ENCODE measurements at regions not wholly inside any gene's neighbourhood (a gene's known extent, or its start where the extent isn't known, plus 50 kb on each side); places are given as distances from the start of the nearest gene placed in this dataset.

- no peaks in the 10 kb centered on the region for H4K20me1 ChIP-seq (ENCODE audit: insufficient read depth, low read length)
- no peak overlapping the region for H2AFZ ChIP-seq (ENCODE audit: low read length)
- no peak overlapping the region for H3K9ac ChIP-seq (ENCODE audit: low read length)
- H3F3A ChIP-seq (ENCODE audit: insufficient read depth, low read length) = no peaks in the 10 kb centered on the region
- H3K79me2 ChIP-seq (ENCODE audit: insufficient read depth, low read length) = no peaks in the 10 kb centered on the region
- no peaks in the 10 kb centered on the region for H3K9me3 ChIP-seq (ENCODE audit: low read length)
- no peaks in the 10 kb centered on the region for H3K4me1 ChIP-seq (ENCODE audit: insufficient read depth, low read length, severe bottlenecking)
- H3K4me3 ChIP-seq (ENCODE audit: low read depth, low read length, poor library complexity, severe bottlenecking) = no peak overlapping the region
- no peak for TF ChIP-seq CTCF (IDR thresholded peaks at IDR 0.05; ENCODE audit: low read length)
- no peak overlapping the region for H3K4me2 ChIP-seq (ENCODE audit: low read length)
- no peak overlapping the region for H3K27ac ChIP-seq (ENCODE audit: low read depth, low read length, poor library complexity, severe bottlenecking)
- H3K36me3 ChIP-seq (ENCODE audit: insufficient read depth, low read length) = no peaks in the 10 kb centered on the region
- H3K27me3 ChIP-seq (ENCODE audit: insufficient read depth, low read length) = no peaks in the 10 kb centered on the region
- no peaks in the 10 kb centered on the region for H3K9me2 ChIP-seq (ENCODE audit: low read depth, low read length)
Measured at GRCh38 chr18:34655131-34655530, 55.0 kb upstream of the DTNA start.

- no peaks in the 10 kb centered on the region for H3K79me2 ChIP-seq (ENCODE audit: insufficient read depth, low read length)
- H4K20me1 ChIP-seq (ENCODE audit: insufficient read depth, low read length) = no peaks in the 10 kb centered on the region
- no peaks in the 10 kb centered on the region for H3K4me1 ChIP-seq (ENCODE audit: insufficient read depth, low read length, severe bottlenecking)
- TF ChIP-seq EZH2 (IDR thresholded peaks at IDR 0.05; ENCODE audit: borderline replicate concordance, low read length) (no peak), CTCF (IDR thresholded peaks at IDR 0.05; ENCODE audit: low read length) (no peak)
- H3K36me3 ChIP-seq (ENCODE audit: insufficient read depth, low read length) = no peaks in the 10 kb centered on the region
- H3K9me3 ChIP-seq (ENCODE audit: low read length) = no peaks in the 10 kb centered on the region
- no peak overlapping the region for H3K4me2 ChIP-seq (ENCODE audit: low read length)
- H3K27me3 ChIP-seq (ENCODE audit: insufficient read depth, low read length) = no peaks in the 10 kb centered on the region
- no peaks in the 10 kb centered on the region for H3F3A ChIP-seq (ENCODE audit: insufficient read depth, low read length)
- no peak overlapping the region for H3K27ac ChIP-seq (ENCODE audit: low read depth, low read length, poor library complexity, severe bottlenecking)
- no peak overlapping the region for H2AFZ ChIP-seq (ENCODE audit: low read length)
- no peaks in the 10 kb centered on the region for H3K9me2 ChIP-seq (ENCODE audit: low read depth, low read length)
- H3K9ac ChIP-seq (ENCODE audit: low read length) = no peak overlapping the region
- H3K4me3 ChIP-seq (ENCODE audit: low read depth, low read length, poor library complexity, severe bottlenecking) = no peak overlapping the region
Measured at GRCh38 chr18:34657860-34658500, 52.1 kb upstream of the DTNA start.

GRCh38 chr18:34659579-34660517, 50.2 kb upstream of the DTNA start:
- TF ChIP-seq EZH2 (IDR thresholded peaks at IDR 0.05; ENCODE audit: borderline replicate concordance, low read length) (no peak), CTCF (IDR thresholded peaks at IDR 0.05; ENCODE audit: low read length) (no peak)
- Histone ChIP-seq H3K79me2 (ENCODE audit: insufficient read depth, low read length) (no peaks in the 10 kb centered on the region), H3K9ac (ENCODE audit: low read length) (no peak overlapping the region), H3K9me3 (ENCODE audit: low read length) (no peaks in the 10 kb centered on the region), H3K4me1 (ENCODE audit: insufficient read depth, low read length, severe bottlenecking) (no peaks in the 10 kb centered on the region), H3K9me2 (ENCODE audit: low read depth, low read length) (no peaks in the 10 kb centered on the region), H3K27ac (ENCODE audit: low read depth, low read length, poor library complexity, severe bottlenecking) (no peak overlapping the region), H3K36me3 (ENCODE audit: insufficient read depth, low read length) (no peaks in the 10 kb centered on the region), H3K27me3 (ENCODE audit: insufficient read depth, low read length) (no peaks in the 10 kb centered on the region), H3K4me2 (ENCODE audit: low read length) (no peak overlapping the region), H3K4me3 (ENCODE audit: low read depth, low read length, poor library complexity, severe bottlenecking) (no peak overlapping the region), H2AFZ (ENCODE audit: low read length) (no peak overlapping the region), H3F3A (ENCODE audit: insufficient read depth, low read length) (no peaks in the 10 kb centered on the region), H4K20me1 (ENCODE audit: insufficient read depth, low read length) (no peaks in the 10 kb centered on the region)
